Stimulated activated CD4-positive, alpha-beta T cell treated with anti-CD3 and anti-CD28 coated beads, TNF-alpha, amount 100 ng/mL, for 1 hour (primary cell): ENCODE measurements at regions not wholly inside any gene's neighbourhood (a gene's known extent, or its start where the extent isn't known, plus 50 kb on each side); places are given as distances from the start of the nearest gene placed in this dataset.

Experiments
- DNase-seq, 3 donors: peaks; one replicate each; pipeline ENCODE4 v3.0.0-alpha.2; 2020; ENCODE audit warnings: low read depth in 3 of 3, low spot score in 1 of 3

GRCh38 chr15:39139431-39140059, 441.3 kb upstream of the THBS1 start:
- no peak for DNase-seq

DNA sequence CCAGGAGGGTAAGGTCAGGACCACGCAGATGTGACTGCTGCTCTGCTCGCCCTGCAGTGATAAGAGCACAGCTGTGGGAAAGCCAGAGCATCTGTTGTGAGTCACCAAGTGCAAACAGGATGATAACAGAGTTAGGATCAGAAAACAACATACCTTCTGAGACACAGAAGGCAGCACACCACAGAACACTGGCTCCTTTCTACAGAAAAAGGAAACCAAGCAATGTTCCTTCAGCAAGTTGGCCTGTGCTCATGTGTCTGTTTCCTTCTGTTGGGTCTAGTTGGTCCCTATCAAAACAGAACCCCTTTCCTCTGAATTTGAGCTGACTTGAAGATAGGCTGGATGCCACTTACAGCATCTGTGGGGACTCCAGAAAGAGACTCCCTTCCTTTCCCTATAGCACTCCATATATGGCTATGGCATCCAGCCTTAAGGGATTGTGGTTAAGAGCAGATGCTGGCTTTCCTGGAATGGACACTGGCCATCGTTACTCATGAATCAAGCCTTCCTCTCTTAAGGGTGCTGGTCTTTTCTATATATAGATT, 440.7 kb upstream of the THBS1 start:
- DNase-seq, result no peak

DNA sequence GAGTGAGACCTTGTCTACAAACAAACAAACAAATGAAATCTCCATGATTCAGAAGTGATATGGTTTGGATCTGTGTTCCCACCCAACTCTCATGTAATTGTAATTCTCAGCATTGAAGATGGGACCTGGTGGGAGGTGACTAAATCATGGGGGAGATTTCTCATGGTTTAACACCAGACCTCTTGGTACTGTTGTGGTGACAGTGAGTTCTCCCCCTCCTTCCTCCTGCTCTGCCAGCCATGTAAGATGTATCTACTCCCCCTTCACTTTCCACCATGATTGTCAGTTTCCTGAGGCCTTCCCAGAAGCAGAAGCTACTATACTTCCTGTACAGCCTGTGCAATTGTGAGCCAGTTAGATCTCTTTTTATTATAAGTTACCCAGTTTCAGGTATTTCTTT, 438.4 kb upstream of the THBS1 start:
- no peak for DNase-seq

- DNase-seq, result no peak
Observed at GRCh38 chr15:39143479-39143878, 437.4 kb upstream of the THBS1 start.

- no peak for DNase-seq
Observed at GRCh38 chr15:39144051-39144450, 436.8 kb upstream of the THBS1 start.

GRCh38 chr15:39144613-39145499, 436.0 kb upstream of the THBS1 start:
- DNase-seq, result no peak

DNA sequence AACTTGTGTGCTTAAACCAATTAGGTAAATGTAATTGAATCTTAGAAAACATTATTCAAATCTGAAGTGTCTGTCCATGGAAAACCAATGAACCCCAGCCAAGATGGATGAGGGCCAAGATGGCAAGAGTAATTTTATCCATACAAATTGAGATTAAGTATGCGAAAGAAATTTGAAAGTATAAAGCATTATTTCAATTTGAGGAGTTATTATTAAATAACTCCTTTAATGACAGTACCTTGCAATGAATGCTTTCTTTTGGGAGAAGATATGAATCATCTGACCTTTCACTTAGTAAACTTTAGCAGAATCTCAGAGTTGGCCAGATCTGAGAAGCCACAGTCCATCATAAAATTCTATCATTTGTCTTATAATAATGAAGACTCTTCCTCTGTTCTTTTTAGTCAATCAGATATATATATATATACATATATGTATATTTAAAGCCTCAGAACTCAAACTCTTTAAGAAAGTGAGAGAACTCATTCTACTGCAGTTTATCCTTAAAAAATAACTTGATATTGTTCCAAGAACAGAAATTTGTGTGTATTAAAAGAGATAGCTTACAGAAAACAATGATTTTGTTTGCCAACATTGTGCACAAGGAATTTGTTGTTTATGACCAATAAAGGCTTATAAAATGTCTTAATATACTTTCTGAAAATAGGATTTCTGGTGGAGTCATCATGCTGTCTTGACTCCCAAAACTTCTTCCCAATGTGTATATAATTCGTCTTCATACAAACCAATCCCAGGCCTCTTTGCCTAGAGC, 434.8 kb upstream of the THBS1 start:
- no peak for DNase-seq

GRCh38 chr15:39149636-39150150, 431.2 kb upstream of the THBS1 start:
- DNase-seq, result no peak

GRCh38 chr15:39151545-39151944, 429.3 kb upstream of the THBS1 start:
- DNase-seq, result no peak

- DNase-seq, result no peak
Observed at GRCh38 chr15:39153058-39153714, 427.7 kb upstream of the THBS1 start.

DNA sequence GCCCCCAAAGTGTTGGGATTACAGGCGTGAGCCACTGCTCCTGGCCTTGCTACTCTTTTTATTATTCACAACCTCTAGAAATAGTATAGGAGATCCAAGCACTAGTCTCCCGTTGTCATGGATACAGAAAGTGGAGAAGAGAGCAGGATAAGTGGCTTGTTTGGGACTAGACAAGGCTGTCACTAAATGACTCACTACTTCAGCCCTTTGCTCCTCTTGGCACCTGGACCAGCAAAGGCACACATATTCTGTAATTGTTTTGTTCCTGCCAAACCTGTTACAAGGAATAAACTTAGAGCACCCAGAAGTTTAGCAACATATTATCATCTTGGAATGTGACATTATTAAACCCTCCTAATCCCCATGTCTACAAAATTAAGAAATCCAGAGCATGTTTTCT, 427.2 kb upstream of the THBS1 start:
- DNase-seq, result no peak

DNA sequence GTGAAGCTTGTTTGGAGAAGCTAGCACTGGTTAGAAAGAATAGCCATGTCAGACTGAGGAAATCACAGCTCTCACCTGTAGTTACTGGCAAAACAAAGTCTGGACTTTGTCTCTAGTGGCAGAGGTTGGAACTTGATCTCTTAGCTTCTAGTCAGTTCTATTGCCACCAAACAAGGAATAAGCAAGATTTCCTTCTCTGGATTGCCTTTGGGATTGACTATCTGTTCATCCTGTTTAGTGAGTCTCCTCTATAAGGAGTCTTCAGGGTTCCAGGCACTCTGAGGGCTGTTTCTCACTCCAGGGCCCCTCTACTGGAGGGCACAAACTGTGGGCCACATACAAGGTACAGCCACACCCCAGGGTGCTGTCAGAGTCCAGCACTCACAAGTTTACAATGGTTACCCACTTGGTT, 426.6 kb upstream of the THBS1 start:
- DNase-seq, result no peak

DNA sequence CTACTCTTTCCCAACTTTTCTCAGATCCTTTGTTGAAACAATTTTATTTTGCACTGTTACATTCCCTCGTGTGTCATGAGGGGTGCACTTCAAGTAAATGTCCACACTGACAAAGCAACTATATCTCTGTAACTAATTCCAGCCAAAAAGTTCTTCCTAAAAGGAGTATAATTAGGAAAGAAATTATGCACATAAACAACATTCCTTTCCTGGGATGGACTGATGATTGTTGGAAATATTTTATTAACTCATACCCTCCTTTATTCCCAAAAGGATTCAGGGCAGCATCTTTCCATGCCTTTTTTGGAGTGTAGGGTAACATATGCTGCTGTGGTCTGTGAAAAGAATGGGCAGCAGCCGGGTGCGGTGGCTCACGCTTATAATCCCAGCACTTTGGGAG, 426.1 kb upstream of the THBS1 start:
- DNase-seq, result no peak

GRCh38 chr15:39156166-39156565, 424.7 kb upstream of the THBS1 start:
- DNase-seq, result no peak

- no peak for DNase-seq
Observed at GRCh38 chr15:39156646-39157250, 424.1 kb upstream of the THBS1 start.

DNA sequence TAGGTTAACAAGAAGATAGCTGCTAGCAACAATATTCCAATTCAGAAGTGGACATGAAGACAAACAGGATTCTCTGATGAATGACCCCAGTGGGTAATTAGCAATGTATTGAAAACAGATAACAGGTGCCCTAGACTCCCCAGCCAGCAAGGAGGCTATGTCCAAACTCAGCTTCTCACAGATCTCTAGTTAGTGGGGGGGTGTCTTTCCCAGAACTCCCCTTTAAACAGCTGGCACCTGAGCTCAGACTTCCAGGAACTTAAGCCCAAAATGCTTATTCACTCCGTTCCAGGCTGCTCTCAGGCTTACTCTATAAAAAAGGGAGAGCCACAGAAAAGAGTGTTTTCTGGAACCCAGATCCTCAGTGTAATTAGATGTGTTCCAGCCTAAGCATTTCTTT, 423.0 kb upstream of the THBS1 start:
- no peak for DNase-seq

DNA sequence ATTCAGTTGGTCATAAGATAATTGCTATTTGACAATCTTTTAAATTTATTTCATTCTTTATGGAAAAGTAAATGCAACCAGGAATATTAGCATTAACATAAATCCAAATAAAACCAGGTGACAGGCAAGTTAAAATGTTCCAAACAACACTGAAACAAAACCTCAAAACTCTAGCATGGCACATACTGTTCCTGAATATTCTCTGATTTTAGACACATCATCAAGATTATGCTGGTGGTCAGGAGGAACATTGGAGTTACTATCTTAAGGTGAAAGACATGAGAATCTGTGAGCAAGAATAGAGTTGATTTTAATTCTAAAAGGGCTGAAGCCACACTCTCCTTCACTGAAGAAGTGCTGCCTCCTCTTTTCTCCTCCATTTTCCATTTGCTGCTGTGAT, 421.0 kb upstream of the THBS1 start:
- no peak for DNase-seq

GRCh38 chr15:39161096-39161495, 419.8 kb upstream of the THBS1 start:
- DNase-seq, result no peak

DNA sequence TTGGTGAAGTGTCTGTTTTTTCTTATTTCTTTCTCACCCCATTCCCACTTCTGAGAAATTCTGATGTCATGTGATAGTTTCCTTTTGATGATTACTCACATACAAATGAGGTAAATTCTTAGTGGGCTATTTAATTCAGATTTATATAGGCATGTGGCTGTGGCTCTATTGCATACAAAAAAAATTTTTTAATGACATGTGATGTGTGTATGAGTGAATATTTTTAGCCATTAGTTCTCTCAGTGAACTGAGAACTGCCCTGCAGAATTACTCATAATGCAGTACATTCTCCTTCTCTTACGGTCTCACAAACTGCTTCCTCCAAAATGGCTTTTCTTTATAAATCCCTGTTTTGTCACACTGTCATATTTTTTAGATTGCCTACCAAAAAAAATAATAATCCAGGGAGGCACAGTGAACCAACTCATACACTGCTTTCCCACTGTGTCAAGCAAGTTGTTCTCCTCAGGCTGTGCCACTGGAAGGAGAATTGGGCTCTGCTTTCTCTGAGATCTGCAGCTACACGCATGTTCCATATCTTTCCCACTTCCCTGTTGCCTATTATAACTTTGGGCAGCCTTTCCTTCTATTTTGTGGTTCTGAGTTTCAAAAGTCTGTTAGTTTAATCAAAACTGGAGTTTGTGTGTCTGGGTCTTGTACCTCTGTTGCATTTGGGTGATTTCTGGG, 415.7 kb upstream of the THBS1 start:
- no peak for DNase-seq
